ENCODE measurements at regions not wholly inside any gene's neighbourhood (a gene's known extent, or its start where the extent isn't known, plus 50 kb on each side); places are given as distances from the start of the nearest gene placed in this dataset.

- no peak overlapping the region for H3K4me3 ChIP-seq (ENCODE audit: low read depth, low read length)
- TF ChIP-seq CTCF (IDR thresholded peaks at IDR 0.05; ENCODE audit: borderline replicate concordance, insufficient read depth, low read depth, low read length), result no peak
These were observed 518.3 kb downstream of the ADRA2A start for GRCh38 chr10:111595173-111595572.

- H3K4me3 ChIP-seq (ENCODE audit: low read depth, low read length), result no peak overlapping the region
- peak; percentile 84 for TF ChIP-seq CTCF (IDR thresholded peaks at IDR 0.05; ENCODE audit: borderline replicate concordance, insufficient read depth, low read depth, low read length)
These were observed 521.7 kb downstream of the ADRA2A start for GRCh38 chr10:111598433-111599059.

- TF ChIP-seq CTCF (IDR thresholded peaks at IDR 0.05; ENCODE audit: borderline replicate concordance, insufficient read depth, low read depth, low read length), result no peak
- no peak overlapping the region for H3K4me3 ChIP-seq (ENCODE audit: low read depth, low read length)
These were observed 523.1 kb downstream of the ADRA2A start for GRCh38 chr10:111599943-111600342.

GRCh38 chr10:111600772-111601171 is 523.9 kb downstream of the ADRA2A start:
- H3K4me3 ChIP-seq (ENCODE audit: low read depth, low read length), result no peak overlapping the region
- TF ChIP-seq CTCF (IDR thresholded peaks at IDR 0.05; ENCODE audit: borderline replicate concordance, insufficient read depth, low read depth, low read length), result no peak

- H3K4me3 ChIP-seq (ENCODE audit: low read depth, low read length), result no peak overlapping the region
- TF ChIP-seq CTCF (IDR thresholded peaks at IDR 0.05; ENCODE audit: borderline replicate concordance, insufficient read depth, low read depth, low read length), result no peak
These were observed 535.4 kb downstream of the ADRA2A start for GRCh38 chr10:111612273-111612672.

- no peak for TF ChIP-seq CTCF (IDR thresholded peaks at IDR 0.05; ENCODE audit: borderline replicate concordance, insufficient read depth, low read depth, low read length)
- H3K4me3 ChIP-seq (ENCODE audit: low read depth, low read length), result no peak overlapping the region
These were observed 549.4 kb downstream of the GPAM start for GRCh38 chr10:111634191-111634590.

- TF ChIP-seq CTCF (IDR thresholded peaks at IDR 0.05; ENCODE audit: borderline replicate concordance, insufficient read depth, low read depth, low read length), result no peak
- H3K4me3 ChIP-seq (ENCODE audit: low read depth, low read length), result no peak overlapping the region
These were observed 537.5 kb downstream of the GPAM start for GRCh38 chr10:111646021-111646420.
